ENCODE measurements at regions not wholly inside any gene's neighbourhood (a gene's known extent, or its start where the extent isn't known, plus 50 kb on each side); places are given as distances from the start of the nearest gene placed in this dataset.
"Not testable (repeated sequence)": the region's sequence is repeated elsewhere in the genome, so short reads cannot be mapped to it uniquely, and the experiment has no call there.

DNA sequence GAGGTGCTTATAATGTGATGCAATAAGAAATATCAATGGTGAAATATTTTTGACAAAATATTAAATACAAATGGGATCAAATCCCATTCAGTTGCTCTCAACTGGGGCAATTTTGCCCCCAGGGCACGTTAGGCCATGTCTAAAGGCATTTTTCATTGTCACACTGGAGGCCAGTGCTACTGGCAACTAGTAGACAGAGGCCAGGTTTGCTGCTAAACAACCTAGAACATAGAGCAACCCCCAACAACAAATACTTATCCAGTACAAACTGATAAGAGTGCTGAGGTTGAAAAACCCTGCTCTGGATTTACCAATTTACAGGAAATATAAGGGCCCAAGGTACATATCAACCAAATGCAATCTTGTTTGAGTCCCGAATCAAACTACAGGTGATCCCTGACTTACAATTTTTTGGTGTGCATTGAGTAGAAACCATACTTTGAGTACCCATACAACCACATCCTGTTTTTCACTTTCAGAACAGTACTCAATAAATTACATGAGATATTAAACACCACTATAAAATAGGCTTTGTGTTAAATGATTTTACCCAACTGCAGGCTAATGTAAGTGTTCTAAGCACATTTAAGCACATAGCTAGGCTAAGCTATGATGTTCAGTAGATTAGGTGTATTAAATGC is 237.5 kb downstream of the HNRNPD start:
- DNase-seq, result no peak
- Histone ChIP-seq H3K4me1 (ENCODE audit: control insufficient read depth, insufficient read depth, low read length) (no peaks in the 10 kb centered on the region), H3K4me3 (ENCODE audit: low read length) (no peak overlapping the region), H3K27ac (ENCODE audit: low read length) (no peak overlapping the region), H3K9me3 (replicated peaks; ENCODE audit: control insufficient read depth, low read depth, low read length) (no peaks in the 10 kb centered on the region), H3K27me3 (ENCODE audit: control insufficient read depth, insufficient read depth, low read length) (no peaks in the 10 kb centered on the region), H3K36me3 (ENCODE audit: control insufficient read depth, insufficient read depth, low read length) (no peaks in the 10 kb centered on the region)
- 60% methylated on average over 1 of the region's 2 CpGs for WGBS (ENCODE audit: insufficient coverage)

DNA sequence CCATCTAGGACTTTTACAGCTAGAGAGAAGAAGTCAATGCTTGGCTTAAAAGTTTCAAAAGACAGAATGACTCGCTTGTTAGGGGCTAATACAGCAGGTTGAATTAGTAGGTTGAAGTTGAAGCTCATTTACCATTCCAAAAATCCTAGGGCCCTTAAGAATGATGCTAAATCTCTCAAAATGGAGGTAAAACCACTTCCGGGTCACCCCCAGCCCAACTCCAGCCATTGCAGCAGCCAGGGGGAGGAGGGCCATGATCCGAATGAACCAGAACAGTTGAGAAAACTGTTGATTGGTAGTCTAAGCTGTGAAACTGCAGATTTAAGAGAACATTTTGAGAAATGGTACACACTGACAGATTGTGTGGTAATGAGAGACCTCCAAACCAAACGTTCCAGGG is 245.4 kb downstream of the HNRNPD start:
- H3K4me3 ChIP-seq (ENCODE audit: low read length), result no peak overlapping the region
- DNase-seq, result no peak
- H3K36me3 ChIP-seq (ENCODE audit: control insufficient read depth, insufficient read depth, low read length), result no peaks in the 10 kb centered on the region
- 90% methylated on average over 2 of the region's 4 CpGs for WGBS (ENCODE audit: insufficient coverage)
- no peaks in the 10 kb centered on the region for H3K4me1 ChIP-seq (ENCODE audit: control insufficient read depth, insufficient read depth, low read length)
- H3K27ac ChIP-seq (ENCODE audit: low read length), result no peak overlapping the region
- no peaks in the 10 kb centered on the region for H3K9me3 ChIP-seq (replicated peaks; ENCODE audit: control insufficient read depth, low read depth, low read length)
- no peaks in the 10 kb centered on the region for H3K27me3 ChIP-seq (ENCODE audit: control insufficient read depth, insufficient read depth, low read length)

DNA sequence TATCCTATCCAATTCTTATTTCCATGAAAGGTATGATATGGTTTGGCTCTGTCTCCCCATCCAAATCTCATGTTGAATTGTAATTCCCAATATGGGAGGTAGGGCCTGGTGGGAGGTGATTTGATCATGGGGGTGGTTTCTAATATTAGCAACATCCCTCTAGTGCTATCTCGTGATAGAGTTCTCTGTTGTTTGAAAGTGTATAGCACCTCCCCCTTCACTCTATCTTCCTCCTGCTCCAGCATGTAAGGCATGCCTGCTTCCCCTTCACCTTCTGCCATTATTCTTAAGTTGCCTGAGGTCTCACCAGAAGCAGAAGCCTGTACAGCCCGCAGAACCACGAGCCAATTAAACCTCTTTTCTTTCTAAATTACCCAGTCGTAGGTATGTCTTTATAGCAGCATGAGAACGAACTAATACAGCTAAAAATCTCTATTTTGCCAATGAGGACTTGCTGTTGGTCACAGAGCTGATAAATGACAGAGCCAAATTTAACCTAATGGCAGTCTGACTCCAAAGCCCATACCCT is 247.2 kb downstream of the HNRNPD start:
- Histone ChIP-seq H3K36me3 (ENCODE audit: control insufficient read depth, insufficient read depth, low read length) (no peaks in the 10 kb centered on the region), H3K27me3 (ENCODE audit: control insufficient read depth, insufficient read depth, low read length) (no peaks in the 10 kb centered on the region), H3K9me3 (replicated peaks; ENCODE audit: control insufficient read depth, low read depth, low read length) (no peaks in the 10 kb centered on the region), H3K27ac (ENCODE audit: low read length) (no peak overlapping the region), H3K4me1 (ENCODE audit: control insufficient read depth, insufficient read depth, low read length) (no peaks in the 10 kb centered on the region), H3K4me3 (ENCODE audit: low read length) (no peak overlapping the region)
- no peak for DNase-seq
- 83% methylated on average over 3 of the region's 5 CpGs for WGBS (ENCODE audit: insufficient coverage)

DNA sequence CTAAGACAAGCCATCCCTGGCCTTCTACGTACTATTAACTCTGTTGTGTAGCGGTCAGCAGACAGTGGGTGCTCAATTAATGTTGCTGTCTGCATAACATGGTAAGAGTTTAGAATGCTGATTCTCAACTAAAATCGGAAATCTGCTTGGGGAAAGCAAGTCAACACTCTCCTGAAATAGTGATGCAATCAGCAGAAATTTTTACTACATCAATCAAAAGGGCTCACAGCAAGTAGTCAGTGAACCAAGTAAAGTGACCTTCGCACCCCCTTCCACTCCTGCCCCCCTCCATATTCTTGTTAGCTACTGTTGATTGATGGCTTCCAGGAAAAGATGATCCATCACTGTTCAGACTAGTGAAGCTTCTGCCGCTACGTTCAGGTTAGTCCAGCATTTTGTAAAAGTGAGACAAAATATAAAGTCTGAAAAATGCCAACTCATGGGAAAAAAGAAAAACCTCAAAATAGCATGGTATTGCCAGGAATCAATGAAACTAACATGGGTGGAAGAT is 247.9 kb downstream of the HNRNPD start:
- H3K4me1 ChIP-seq (ENCODE audit: control insufficient read depth, insufficient read depth, low read length), result no peaks in the 10 kb centered on the region
- DNase-seq, result no peak
- no peaks in the 10 kb centered on the region for H3K36me3 ChIP-seq (ENCODE audit: control insufficient read depth, insufficient read depth, low read length)
- H3K27ac ChIP-seq (ENCODE audit: low read length), result no peak overlapping the region
- H3K9me3 ChIP-seq (replicated peaks; ENCODE audit: control insufficient read depth, low read depth, low read length), result no peaks in the 10 kb centered on the region
- WGBS (ENCODE audit: insufficient coverage), result 100% methylated on average over 2 of the region's 6 CpGs
- no peaks in the 10 kb centered on the region for H3K27me3 ChIP-seq (ENCODE audit: control insufficient read depth, insufficient read depth, low read length)
- H3K4me3 ChIP-seq (ENCODE audit: low read length), result no peak overlapping the region

DNA sequence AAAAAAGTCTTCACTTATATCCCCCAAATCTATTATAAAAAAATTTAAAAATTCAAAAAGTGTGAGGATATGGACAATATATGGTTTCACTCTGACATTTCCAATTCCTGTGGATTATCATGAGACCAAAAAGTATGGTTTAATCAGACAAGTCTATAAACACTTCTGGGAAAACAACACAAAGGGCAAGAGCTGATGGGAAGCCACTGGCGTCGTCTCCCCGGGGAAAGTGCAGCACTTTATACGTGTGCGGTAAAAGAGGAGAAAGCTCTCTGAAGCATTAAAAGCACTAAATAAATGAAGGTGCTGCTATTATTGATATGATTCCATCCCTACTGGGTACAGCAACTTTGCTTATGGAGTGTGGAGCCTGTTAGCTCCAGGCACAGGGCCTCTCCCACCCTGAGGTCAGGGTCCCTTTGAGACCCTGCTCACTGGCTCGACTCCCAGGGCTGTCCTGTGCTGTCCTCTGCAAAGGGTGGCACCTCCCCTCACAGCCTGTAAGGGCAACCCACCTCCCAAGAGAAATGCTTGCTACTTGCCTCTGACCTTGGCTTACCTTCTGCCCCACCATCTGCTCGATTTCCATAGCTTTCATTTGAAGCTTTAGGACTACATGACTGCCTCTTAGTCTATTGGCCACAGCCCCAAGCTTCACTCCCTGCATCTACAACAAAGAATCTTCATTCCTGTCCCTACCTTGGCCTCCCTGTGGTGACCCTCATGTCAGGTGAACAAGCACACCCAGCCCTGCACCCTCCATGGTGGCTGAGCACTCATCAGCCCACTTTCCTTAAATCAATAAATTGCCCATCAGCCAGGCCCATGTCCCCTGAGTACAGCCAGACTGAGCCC is 248.6 kb downstream of the HNRNPD start:
- no peak for DNase-seq
- Histone ChIP-seq H3K4me1 (ENCODE audit: control insufficient read depth, insufficient read depth, low read length) (no peaks in the 10 kb centered on the region), H3K27me3 (ENCODE audit: control insufficient read depth, insufficient read depth, low read length) (no peaks in the 10 kb centered on the region), H3K4me3 (ENCODE audit: low read length) (no peak overlapping the region), H3K9me3 (replicated peaks; ENCODE audit: control insufficient read depth, low read depth, low read length) (no peaks in the 10 kb centered on the region), H3K27ac (ENCODE audit: low read length) (no peak overlapping the region), H3K36me3 (ENCODE audit: control insufficient read depth, insufficient read depth, low read length) (no peaks in the 10 kb centered on the region)
- 76% methylated on average over 2 of the region's 7 CpGs for WGBS (ENCODE audit: insufficient coverage)

DNA sequence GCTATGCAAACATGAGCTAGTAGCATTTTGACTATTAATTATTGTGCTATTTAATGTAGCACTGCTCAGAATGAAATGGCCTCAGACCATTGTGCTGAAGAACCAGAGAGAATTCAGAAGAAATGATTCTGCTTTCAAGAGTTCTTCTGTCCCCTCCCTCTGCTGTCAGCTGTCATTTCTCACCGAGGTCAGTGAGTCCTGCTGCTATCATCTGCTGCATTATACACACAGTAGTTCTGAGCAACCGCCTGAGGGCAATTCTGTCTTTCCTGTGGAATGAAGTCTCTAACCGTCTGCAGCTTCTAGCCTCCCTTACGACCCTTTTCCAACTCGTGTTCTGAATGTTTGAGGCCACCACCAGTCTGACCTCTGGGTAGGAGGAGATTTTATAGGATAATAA is 249.4 kb downstream of the HNRNPD start:
- Histone ChIP-seq H3K36me3 (ENCODE audit: control insufficient read depth, insufficient read depth, low read length) (no peaks in the 10 kb centered on the region), H3K9me3 (replicated peaks; ENCODE audit: control insufficient read depth, low read depth, low read length) (no peaks in the 10 kb centered on the region), H3K4me3 (ENCODE audit: low read length) (no peak overlapping the region), H3K4me1 (ENCODE audit: control insufficient read depth, insufficient read depth, low read length) (no peaks in the 10 kb centered on the region), H3K27ac (ENCODE audit: low read length) (no peak overlapping the region), H3K27me3 (ENCODE audit: control insufficient read depth, insufficient read depth, low read length) (no peaks in the 10 kb centered on the region)
- no peak for DNase-seq
- WGBS (ENCODE audit: insufficient coverage), result 50% methylated on average over 1 of the region's 5 CpGs

DNA sequence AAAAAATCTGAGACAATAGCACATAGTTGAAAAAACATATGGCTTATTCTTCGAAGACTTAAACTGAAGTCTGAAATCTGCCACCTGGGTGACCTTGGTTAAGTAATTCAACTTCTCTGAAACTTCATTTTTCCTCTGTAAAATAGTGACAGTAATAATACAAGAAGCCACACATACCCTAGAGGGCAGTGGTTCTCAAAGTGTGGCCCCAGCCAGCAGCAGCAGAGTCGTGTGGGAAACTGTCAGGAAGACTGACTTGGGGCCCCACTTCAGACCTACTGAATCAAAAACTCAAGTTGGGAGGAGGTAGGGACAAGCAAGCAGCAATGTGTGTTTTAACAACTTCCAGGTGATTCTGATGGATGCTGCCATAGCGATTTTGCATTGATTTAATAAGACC is 249.9 kb downstream of the HNRNPD start:
- Histone ChIP-seq H3K36me3 (ENCODE audit: control insufficient read depth, insufficient read depth, low read length) (no peaks in the 10 kb centered on the region), H3K4me3 (ENCODE audit: low read length) (no peak overlapping the region), H3K9me3 (replicated peaks; ENCODE audit: control insufficient read depth, low read depth, low read length) (no peaks in the 10 kb centered on the region), H3K27me3 (ENCODE audit: control insufficient read depth, insufficient read depth, low read length) (no peaks in the 10 kb centered on the region), H3K27ac (ENCODE audit: low read length) (no peak overlapping the region), H3K4me1 (ENCODE audit: control insufficient read depth, insufficient read depth, low read length) (no peaks in the 10 kb centered on the region)
- WGBS (ENCODE audit: insufficient coverage), result no CpG with 5 or more reads among the region's 3 CpGs
- no peak for DNase-seq

DNA sequence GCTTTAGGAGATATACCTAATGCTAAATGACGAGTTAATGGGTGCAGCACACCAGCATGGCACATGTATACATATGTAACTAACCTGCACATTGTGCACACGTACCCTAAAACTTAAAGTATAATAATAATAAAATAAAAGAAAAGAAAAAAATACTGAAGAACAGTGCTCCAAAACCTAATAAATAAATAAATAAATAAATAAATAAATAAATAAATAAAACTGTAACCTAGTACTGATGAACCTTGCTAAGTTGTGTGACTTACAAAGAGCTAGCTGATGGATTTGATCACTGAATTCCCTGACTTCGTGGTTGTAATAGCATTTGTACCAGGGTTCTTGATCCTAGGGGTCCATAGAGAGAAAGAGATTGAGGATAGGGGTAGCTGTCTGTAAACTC is 258.6 kb downstream of the HNRNPD start:
- not testable (repeated sequence) for H3K27me3 ChIP-seq (ENCODE audit: control insufficient read depth, insufficient read depth, low read length); DNase-seq; H3K9me3 ChIP-seq (replicated peaks; ENCODE audit: control insufficient read depth, low read depth, low read length); H3K4me1 ChIP-seq (ENCODE audit: control insufficient read depth, insufficient read depth, low read length); H3K36me3 ChIP-seq (ENCODE audit: control insufficient read depth, insufficient read depth, low read length); H3K27ac ChIP-seq (ENCODE audit: low read length); H3K4me3 ChIP-seq (ENCODE audit: low read length)
- WGBS (ENCODE audit: insufficient coverage), result 100% methylated on average over 1 of the region's 3 CpGs

DNA sequence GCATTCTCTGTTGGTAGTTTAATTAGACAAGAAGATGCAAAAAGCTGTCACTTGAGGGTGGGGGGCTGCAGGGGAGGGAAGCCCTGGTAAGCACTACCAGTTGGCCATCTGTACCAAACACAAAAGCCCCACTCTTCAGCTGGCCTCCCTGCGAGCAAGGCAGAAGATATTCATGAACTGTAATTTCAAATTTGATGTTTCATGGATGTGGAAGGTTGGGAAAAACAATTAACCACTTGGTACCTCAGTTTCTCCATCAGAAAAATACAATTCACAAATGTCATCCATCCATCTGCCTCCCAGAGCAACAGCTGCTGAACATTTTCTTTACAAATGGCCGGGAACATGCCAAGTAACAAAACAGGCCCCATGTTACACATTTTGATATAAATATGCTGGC is 265.3 kb downstream of the HNRNPD start:
- no CpG with 5 or more reads among the region's 2 CpGs for WGBS (ENCODE audit: insufficient coverage)
- Histone ChIP-seq H3K4me3 (ENCODE audit: low read length) (no peak overlapping the region), H3K27ac (ENCODE audit: low read length) (no peak overlapping the region), H3K4me1 (ENCODE audit: control insufficient read depth, insufficient read depth, low read length) (no peaks in the 10 kb centered on the region), H3K36me3 (ENCODE audit: control insufficient read depth, insufficient read depth, low read length) (no peaks in the 10 kb centered on the region), H3K9me3 (replicated peaks; ENCODE audit: control insufficient read depth, low read depth, low read length) (no peaks in the 10 kb centered on the region), H3K27me3 (ENCODE audit: control insufficient read depth, insufficient read depth, low read length) (no peaks in the 10 kb centered on the region)
- DNase-seq, result no peak

DNA sequence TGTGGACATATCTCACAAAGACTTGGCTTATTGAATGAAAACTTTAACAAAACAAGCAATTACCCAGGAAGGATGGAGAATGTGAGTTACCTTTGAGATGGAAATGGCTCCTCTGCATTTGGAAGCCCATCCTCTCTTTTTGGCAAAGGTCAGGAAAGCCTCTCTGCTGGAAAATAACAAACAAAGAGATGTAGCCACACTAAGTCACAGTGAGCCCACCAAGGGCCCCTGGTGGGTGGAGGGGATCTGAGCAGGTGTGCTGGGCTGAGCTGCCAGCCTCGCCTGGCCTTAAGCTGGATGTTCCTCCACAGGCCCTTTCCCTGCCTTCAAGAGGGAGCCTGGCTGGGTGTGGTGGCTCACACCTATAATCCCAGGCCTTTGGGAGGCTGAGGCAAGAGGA is 269.2 kb downstream of the HNRNPD start:
- Histone ChIP-seq H3K27ac (ENCODE audit: low read length) (no peak overlapping the region), H3K36me3 (ENCODE audit: control insufficient read depth, insufficient read depth, low read length) (no peaks in the 10 kb centered on the region), H3K27me3 (ENCODE audit: control insufficient read depth, insufficient read depth, low read length) (no peaks in the 10 kb centered on the region), H3K9me3 (replicated peaks; ENCODE audit: control insufficient read depth, low read depth, low read length) (no peaks in the 10 kb centered on the region), H3K4me3 (ENCODE audit: low read length) (no peak overlapping the region), H3K4me1 (ENCODE audit: control insufficient read depth, insufficient read depth, low read length) (peaks cover 2% of the 10 kb centered on the region)
- no peak for DNase-seq
- no CpG with 5 or more reads among the region's 1 CpG for WGBS (ENCODE audit: insufficient coverage)
